Upper lobe of left lung (tissue), 4 donors: ENCODE measurements at regions not wholly inside any gene's neighbourhood (a gene's known extent, or its start where the extent isn't known, plus 50 kb on each side); places are given as distances from the start of the nearest gene placed in this dataset.

Experiments used
- POLR2A ChIP-seq, 4 donors: fragments of 450-650 bp; IDR thresholded peaks; one replicate each; pipeline ENCODE4 v1.5.1; 2016 to 2017; ENCODE audit warnings: antibody characterized with exemption in 4 of 4, mild to moderate bottlenecking in 2 of 4
- TF ChIP-seq, protein P1 (sequence below), 6 experiments: fragments of 450-650 bp in 4 of 6; fragments of 200-600 bp in 2 of 6; sonication (generic) in 2 of 6; IDR thresholded peaks; one replicate each; pipeline ENCODE4 v1.5.1; 2016 to 2019; ENCODE audit warnings: antibody characterized with exemption in 6 of 6

DNA sequence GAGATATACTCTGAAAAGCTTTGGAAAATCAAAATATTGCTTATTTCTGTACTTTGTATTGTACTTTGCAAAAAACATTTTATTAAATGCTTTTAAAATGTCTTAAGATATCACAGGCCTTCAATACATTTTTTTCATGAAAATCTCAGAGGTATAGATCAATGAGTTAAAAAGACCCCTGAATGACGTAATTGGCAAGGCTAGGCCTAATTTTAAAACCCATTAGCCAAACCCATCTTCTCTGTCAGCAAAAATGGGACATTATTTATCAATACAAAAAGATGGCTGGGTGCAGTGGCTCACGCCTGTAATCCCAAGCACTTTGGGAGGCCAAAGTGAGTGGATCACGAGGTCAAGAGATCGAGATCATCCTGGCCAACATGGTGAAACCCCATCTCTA lies 84.8 kb upstream of the PAK5 start:
- TF ChIP-seq, protein P1, sequence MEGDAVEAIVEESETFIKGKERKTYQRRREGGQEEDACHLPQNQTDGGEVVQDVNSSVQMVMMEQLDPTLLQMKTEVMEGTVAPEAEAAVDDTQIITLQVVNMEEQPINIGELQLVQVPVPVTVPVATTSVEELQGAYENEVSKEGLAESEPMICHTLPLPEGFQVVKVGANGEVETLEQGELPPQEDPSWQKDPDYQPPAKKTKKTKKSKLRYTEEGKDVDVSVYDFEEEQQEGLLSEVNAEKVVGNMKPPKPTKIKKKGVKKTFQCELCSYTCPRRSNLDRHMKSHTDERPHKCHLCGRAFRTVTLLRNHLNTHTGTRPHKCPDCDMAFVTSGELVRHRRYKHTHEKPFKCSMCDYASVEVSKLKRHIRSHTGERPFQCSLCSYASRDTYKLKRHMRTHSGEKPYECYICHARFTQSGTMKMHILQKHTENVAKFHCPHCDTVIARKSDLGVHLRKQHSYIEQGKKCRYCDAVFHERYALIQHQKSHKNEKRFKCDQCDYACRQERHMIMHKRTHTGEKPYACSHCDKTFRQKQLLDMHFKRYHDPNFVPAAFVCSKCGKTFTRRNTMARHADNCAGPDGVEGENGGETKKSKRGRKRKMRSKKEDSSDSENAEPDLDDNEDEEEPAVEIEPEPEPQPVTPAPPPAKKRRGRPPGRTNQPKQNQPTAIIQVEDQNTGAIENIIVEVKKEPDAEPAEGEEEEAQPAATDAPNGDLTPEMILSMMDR (IDR thresholded peaks at IDR 0.05): no peak
- no peak for TF ChIP-seq POLR2A (IDR thresholded peaks at IDR 0.05)
